ENCODE measurements at regions not wholly inside any gene's neighbourhood (a gene's known extent, or its start where the extent isn't known, plus 50 kb on each side); places are given as distances from the start of the nearest gene placed in this dataset.

- no peaks in the 10 kb centered on the region for H3K79me2 ChIP-seq (ENCODE audit: insufficient read depth, low read depth, low read length)
- no TSS peak for BruUV-seq (replicated peaks)
- peaks cover 9% of the 10 kb centered on the region; the same call in 1 of the 2 replicates for H3K9me2 ChIP-seq (ENCODE audit: insufficient read depth, low read length)
- no peak overlapping the region for H3K4me2 ChIP-seq (ENCODE audit: low read length)
- no peak for DNase-seq (ENCODE audit: low spot score)
- POLR2A ChIA-PET = no interaction called here
- H4K20me1 ChIP-seq (ENCODE audit: insufficient read depth, low read length) = no peaks in the 10 kb centered on the region
- H3K4me1 ChIP-seq (ENCODE audit: insufficient read depth, low read length, poor library complexity, severe bottlenecking) = no peaks in the 10 kb centered on the region
- CTCF ChIA-PET (ENCODE audit: unreplicated experiment) = no interaction called here
- no peak for TF ChIP-seq EZH2phosphoT487 (IDR thresholded peaks at IDR 0.05; ENCODE audit: borderline replicate concordance, low read depth, low read length)
- no peak for TF ChIP-seq CTCF (conservative IDR thresholded peaks at IDR 0.05; ENCODE audit: low read length)
- intact Hi-C loops (cut with micrococcal nuclease; ENCODE audit: unreplicated experiment) = no loop called here
- no peaks in the 10 kb centered on the region for H3K36me3 ChIP-seq (ENCODE audit: insufficient read depth, low read length)
- no peak overlapping the region for H2AFZ ChIP-seq (ENCODE audit: low read length)
- H3K27ac ChIP-seq (ENCODE audit: low read depth, low read length, poor library complexity, severe bottlenecking) = no peak overlapping the region
- H3K9me3 ChIP-seq (ENCODE audit: low read length) = no peaks in the 10 kb centered on the region
- H3K4me3 ChIP-seq (ENCODE audit: low read depth, low read length, poor library complexity, severe bottlenecking) = no peak overlapping the region
These were observed 447.4 kb downstream of the SH2D4B start for GRCh38 chr10:80985102-80985501.

- Histone ChIP-seq H3K4me3 (ENCODE audit: low read depth, low read length, poor library complexity, severe bottlenecking) (no peak overlapping the region), H3K4me2 (ENCODE audit: low read length) (no peak overlapping the region), H3K9me3 (ENCODE audit: low read length) (no peaks in the 10 kb centered on the region), H3K36me3 (ENCODE audit: insufficient read depth, low read length) (no peaks in the 10 kb centered on the region), H3K79me2 (ENCODE audit: insufficient read depth, low read depth, low read length) (no peaks in the 10 kb centered on the region), H4K20me1 (ENCODE audit: insufficient read depth, low read length) (no peaks in the 10 kb centered on the region), H3K4me1 (ENCODE audit: insufficient read depth, low read length, poor library complexity, severe bottlenecking) (no peaks in the 10 kb centered on the region), H2AFZ (ENCODE audit: low read length) (no peak overlapping the region), H3K9me2 (ENCODE audit: insufficient read depth, low read length) (peaks cover 6% of the 10 kb centered on the region; the same call in 1 of the 2 replicates), H3K27ac (ENCODE audit: low read depth, low read length, poor library complexity, severe bottlenecking) (no peak overlapping the region)
- BruUV-seq (replicated peaks) = no TSS peak
- no peak for DNase-seq (ENCODE audit: low spot score)
- ChIA-PET POLR2A (interaction anchor here (0.6 to 0.7 kb wide), 2 partner anchors 408 to 1627 kb away, joined by 3 read pairs; no protein-coding TSS in a partner anchor), CTCF (ENCODE audit: unreplicated experiment) (no interaction called here)
- intact Hi-C loops (cut with micrococcal nuclease; ENCODE audit: unreplicated experiment) = no loop called here
- TF ChIP-seq CTCF (conservative IDR thresholded peaks at IDR 0.05; ENCODE audit: low read length) = no peak
- TF ChIP-seq EZH2phosphoT487 (IDR thresholded peaks at IDR 0.05; ENCODE audit: borderline replicate concordance, low read depth, low read length) = no peak
These were observed 448.9 kb downstream of the SH2D4B start for GRCh38 chr10:80986596-80986995.

- Histone ChIP-seq H3K4me3 (ENCODE audit: low read depth, low read length, poor library complexity, severe bottlenecking) (no peak overlapping the region), H4K20me1 (ENCODE audit: insufficient read depth, low read length) (no peaks in the 10 kb centered on the region), H3K79me2 (ENCODE audit: insufficient read depth, low read depth, low read length) (no peaks in the 10 kb centered on the region), H3K9me2 (ENCODE audit: insufficient read depth, low read length) (peaks cover 6% of the 10 kb centered on the region; the same call in 1 of the 2 replicates), H3K4me1 (ENCODE audit: insufficient read depth, low read length, poor library complexity, severe bottlenecking) (no peaks in the 10 kb centered on the region), H3K9me3 (ENCODE audit: low read length) (no peaks in the 10 kb centered on the region), H3K27ac (ENCODE audit: low read depth, low read length, poor library complexity, severe bottlenecking) (no peak overlapping the region), H2AFZ (ENCODE audit: low read length) (no peak overlapping the region), H3K4me2 (ENCODE audit: low read length) (no peak overlapping the region), H3K36me3 (ENCODE audit: insufficient read depth, low read length) (no peaks in the 10 kb centered on the region)
- ChIA-PET POLR2A (no interaction called here), CTCF (ENCODE audit: unreplicated experiment) (no interaction called here)
- TF ChIP-seq EZH2phosphoT487 (IDR thresholded peaks at IDR 0.05; ENCODE audit: borderline replicate concordance, low read depth, low read length) = no peak
- TF ChIP-seq CTCF (conservative IDR thresholded peaks at IDR 0.05; ENCODE audit: low read length) = no peak
- no TSS peak for BruUV-seq (replicated peaks)
- no peak for DNase-seq (ENCODE audit: low spot score)
- intact Hi-C loops (cut with micrococcal nuclease; ENCODE audit: unreplicated experiment) = no loop called here
These were observed 451.1 kb downstream of the SH2D4B start for GRCh38 chr10:80988755-80989154.

Measured in OCI-LY7 (cell line).